Stimulated activated naive CD8-positive, alpha-beta T cell treated with anti-CD3 and anti-CD28 coated beads, Interleukin-15, Interleukin-2, amounts not matched to agents 100 ng/mL and 50 ng/mL, for 24 hours (primary cell): ENCODE measurements at regions not wholly inside any gene's neighbourhood (a gene's known extent, or its start where the extent isn't known, plus 50 kb on each side); places are given as distances from the start of the nearest gene placed in this dataset.

ENCODE experiments used
- H3K27ac Mint-ChIP-seq: one replicate; pipeline ENCODE4 v1.8.0; 2021; ENCODE audit warnings: mild to moderate bottlenecking, mixed read lengths
- H3K27me3 Mint-ChIP-seq: one replicate; pipeline ENCODE4 v1.8.0; 2021; ENCODE audit warnings: mixed read lengths
- H3K36me3 Mint-ChIP-seq: one replicate; pipeline ENCODE4 v1.8.0; 2021; ENCODE audit warnings: low read depth, mixed read lengths
- H3K4me1 Mint-ChIP-seq: one replicate; pipeline ENCODE4 v1.8.0; 2021; ENCODE audit warnings: low read depth, mixed read lengths
- H3K4me3 Mint-ChIP-seq: one replicate; pipeline ENCODE4 v1.8.0; 2021; ENCODE audit warnings: mild to moderate bottlenecking, mixed read lengths
- H3K9me3 Mint-ChIP-seq: one replicate; pipeline ENCODE4 v1.8.0; 2021; ENCODE audit warnings: mixed read lengths

DNA sequence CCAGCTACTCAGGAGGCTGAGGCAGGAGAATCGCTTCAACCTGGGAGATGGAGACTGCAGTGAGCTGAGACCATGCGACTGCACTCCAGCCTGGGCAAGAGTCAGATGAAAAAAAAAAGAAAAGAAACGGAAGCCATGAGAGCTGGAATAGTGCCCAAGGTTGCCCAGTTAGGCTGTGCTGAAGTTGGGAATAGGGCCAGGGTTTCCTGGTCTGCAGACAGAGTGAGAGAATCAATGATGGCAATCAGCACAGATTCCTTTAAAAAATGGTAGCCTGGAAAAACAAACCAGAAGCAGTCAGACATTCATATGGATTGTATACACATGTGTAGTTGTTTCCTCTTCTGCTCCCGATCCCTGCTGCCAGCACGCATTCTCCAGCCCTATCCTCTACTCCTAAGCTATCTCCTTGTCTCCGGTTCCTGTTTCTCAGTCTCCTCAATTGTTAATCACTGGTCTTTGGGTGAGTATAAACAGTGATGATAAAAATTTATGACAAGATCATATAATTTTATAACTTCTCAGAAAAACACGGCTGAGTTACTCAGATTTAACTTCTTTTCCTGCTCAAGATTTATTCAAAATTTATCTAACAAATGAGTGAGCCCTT lies 316.2 kb upstream of the UMPS start:
- H3K4me3 Mint-ChIP-seq: no peak overlapping the region
- no peak overlapping the region for H3K27ac Mint-ChIP-seq
- no peaks in the 10 kb centered on the region for H3K9me3 Mint-ChIP-seq
- H3K4me1 Mint-ChIP-seq: no peaks in the 10 kb centered on the region
- no peaks in the 10 kb centered on the region for H3K27me3 Mint-ChIP-seq
- H3K36me3 Mint-ChIP-seq: no peaks in the 10 kb centered on the region

DNA sequence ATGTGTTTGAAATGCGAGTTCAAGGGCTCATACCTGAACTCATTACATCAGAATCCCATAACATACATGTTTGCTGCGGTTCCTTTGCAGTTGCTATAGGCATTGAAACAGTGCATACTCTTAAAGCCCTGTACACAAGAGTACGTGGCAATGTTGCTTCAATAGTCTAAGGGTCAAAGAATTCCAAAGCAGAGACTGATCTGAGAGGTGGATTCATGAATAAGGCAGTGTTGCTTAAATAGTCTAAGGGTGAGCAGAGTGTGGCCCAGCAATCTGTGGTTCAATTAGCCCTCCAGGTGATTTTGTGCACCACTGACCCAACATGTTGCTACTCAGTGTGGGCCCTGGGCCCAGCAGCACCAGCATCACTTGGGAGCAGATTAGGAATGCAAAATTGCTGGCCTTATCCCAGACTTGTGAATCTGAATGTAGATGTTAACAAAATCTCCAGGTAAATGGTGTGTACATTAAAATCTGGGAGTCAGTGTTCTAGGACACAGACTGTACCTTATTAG lies 314.7 kb upstream of the UMPS start:
- H3K27ac Mint-ChIP-seq: no peak overlapping the region
- no peak overlapping the region for H3K4me3 Mint-ChIP-seq
- no peaks in the 10 kb centered on the region for H3K9me3 Mint-ChIP-seq
- H3K27me3 Mint-ChIP-seq: no peaks in the 10 kb centered on the region
- no peaks in the 10 kb centered on the region for H3K36me3 Mint-ChIP-seq
- H3K4me1 Mint-ChIP-seq: no peaks in the 10 kb centered on the region

DNA sequence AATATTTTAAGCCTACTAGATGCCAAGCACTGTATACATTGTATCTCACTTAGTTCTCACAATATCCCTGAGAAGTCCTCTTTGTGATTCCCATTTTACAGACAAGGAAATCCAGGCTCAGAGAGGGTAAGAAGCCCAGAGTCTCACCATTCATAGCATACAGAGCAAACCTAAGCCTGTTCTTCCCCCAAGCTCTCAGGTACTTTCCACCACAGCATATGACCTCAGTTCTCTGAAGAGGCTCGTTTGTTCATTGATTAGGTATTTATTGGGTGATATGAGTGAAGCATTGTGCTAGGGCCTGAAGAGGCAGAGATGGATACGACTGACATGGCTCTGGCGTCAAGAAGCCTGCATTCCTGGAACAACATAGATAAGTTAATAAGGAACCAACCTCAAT lies 310.9 kb upstream of the UMPS start:
- H3K36me3 Mint-ChIP-seq: no peaks in the 10 kb centered on the region

DNA sequence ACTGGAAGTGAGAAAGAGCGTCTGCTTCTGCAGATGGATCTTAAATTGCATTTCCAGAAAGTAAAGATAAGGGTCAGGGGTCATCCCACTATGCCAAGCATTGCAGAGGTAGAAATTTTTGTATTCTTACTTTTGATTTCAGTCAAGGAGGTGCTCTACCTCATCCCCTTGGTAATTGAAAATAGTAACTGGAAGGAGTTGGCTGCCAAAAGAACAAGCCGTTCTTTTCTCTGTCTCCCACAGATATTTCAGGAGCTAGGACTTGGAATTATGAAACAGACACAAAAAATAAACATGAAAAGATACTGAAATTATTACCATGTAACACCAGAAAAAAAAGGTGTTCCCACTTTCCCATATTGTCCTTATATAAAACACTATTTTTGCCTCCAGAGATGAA lies 309.9 kb upstream of the UMPS start:
- no peaks in the 10 kb centered on the region for H3K9me3 Mint-ChIP-seq
- H3K36me3 Mint-ChIP-seq: no peaks in the 10 kb centered on the region
- H3K27ac Mint-ChIP-seq: no peak overlapping the region
- no peaks in the 10 kb centered on the region for H3K27me3 Mint-ChIP-seq
- no peak overlapping the region for H3K4me3 Mint-ChIP-seq
- no peaks in the 10 kb centered on the region for H3K4me1 Mint-ChIP-seq

More for the DNA sequence above, 310.9 kb upstream of the UMPS start:
- no peaks in the 10 kb centered on the region for H3K27me3 Mint-ChIP-seq
- H3K4me3 Mint-ChIP-seq: no peak overlapping the region
- H3K4me1 Mint-ChIP-seq: no peaks in the 10 kb centered on the region
- H3K27ac Mint-ChIP-seq: no peak overlapping the region
- no peaks in the 10 kb centered on the region for H3K9me3 Mint-ChIP-seq

DNA sequence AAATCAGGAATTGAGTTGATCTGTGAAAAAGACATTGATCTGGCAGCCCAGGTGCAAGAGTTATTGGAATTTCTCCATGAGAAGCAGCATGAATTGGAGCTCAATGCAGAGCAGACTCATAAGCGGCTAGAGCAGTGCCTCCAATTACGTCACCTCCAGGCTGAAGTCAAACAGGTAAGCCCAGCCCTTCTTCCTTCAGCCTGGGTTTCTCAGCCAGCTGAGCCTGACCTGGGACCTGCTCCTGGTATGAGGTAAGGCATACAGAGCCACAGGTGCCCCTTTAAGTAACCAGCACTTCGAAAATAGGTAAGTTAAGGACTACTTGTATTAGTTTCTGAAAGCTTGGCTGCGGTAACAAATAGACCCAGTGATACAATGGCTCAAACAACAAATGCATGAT lies 307.4 kb upstream of the UMPS start:
- Mint-ChIP-seq H3K27me3 (peaks cover 3% of the 10 kb centered on the region), H3K36me3 (no peaks in the 10 kb centered on the region), H3K4me3 (no peak overlapping the region), H3K4me1 (no peaks in the 10 kb centered on the region), H3K27ac (no peak overlapping the region), H3K9me3 (no peaks in the 10 kb centered on the region)

DNA sequence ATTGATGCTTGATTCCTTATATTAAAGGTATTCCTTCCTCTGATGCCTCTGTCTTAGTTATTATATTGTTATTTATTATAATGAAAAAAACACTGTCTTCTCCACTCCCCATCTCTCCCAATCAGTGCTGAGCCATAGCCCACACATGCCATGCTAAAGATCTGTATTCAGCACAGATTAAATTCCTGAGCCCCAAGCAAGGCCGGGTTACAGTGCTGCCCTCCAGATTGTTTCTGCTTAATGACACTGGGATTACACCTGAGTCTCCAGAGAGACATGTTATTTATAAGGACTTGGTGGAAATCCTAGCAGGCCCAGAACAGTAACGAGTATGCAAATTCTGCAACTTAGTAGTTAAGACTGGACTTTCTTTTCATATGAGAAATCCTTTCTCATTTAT lies 305.9 kb upstream of the UMPS start:
- H3K36me3 Mint-ChIP-seq: no peaks in the 10 kb centered on the region
- H3K27ac Mint-ChIP-seq: no peak overlapping the region
- no peak overlapping the region for H3K4me3 Mint-ChIP-seq
- peaks cover 3% of the 10 kb centered on the region for H3K27me3 Mint-ChIP-seq
- no peaks in the 10 kb centered on the region for H3K4me1 Mint-ChIP-seq
- H3K9me3 Mint-ChIP-seq: no peaks in the 10 kb centered on the region

DNA sequence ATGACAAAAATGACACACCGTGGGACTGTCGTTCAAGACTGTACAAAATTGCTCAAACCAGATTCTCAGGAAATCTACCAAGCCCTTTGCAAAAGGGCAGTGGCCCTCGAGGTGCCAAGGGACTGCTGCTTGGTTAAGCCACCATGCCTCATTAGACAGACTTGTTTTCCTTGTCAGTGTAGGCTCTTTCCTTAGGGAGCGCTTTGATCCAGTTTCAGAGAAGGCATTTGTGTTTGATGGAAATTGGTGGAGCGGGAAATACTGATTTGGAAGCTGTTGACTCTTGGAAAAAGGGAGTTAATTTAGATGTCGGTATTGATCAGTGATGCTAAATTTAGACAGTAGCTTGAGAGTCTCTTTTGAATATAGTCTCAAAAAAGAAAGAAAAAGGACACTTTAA lies 304.3 kb upstream of the UMPS start:
- H3K27ac Mint-ChIP-seq: no peak overlapping the region
- no peaks in the 10 kb centered on the region for H3K36me3 Mint-ChIP-seq
- H3K9me3 Mint-ChIP-seq: no peaks in the 10 kb centered on the region
- no peaks in the 10 kb centered on the region for H3K4me1 Mint-ChIP-seq
- no peak overlapping the region for H3K4me3 Mint-ChIP-seq
- H3K27me3 Mint-ChIP-seq: peaks cover 7% of the 10 kb centered on the region

DNA sequence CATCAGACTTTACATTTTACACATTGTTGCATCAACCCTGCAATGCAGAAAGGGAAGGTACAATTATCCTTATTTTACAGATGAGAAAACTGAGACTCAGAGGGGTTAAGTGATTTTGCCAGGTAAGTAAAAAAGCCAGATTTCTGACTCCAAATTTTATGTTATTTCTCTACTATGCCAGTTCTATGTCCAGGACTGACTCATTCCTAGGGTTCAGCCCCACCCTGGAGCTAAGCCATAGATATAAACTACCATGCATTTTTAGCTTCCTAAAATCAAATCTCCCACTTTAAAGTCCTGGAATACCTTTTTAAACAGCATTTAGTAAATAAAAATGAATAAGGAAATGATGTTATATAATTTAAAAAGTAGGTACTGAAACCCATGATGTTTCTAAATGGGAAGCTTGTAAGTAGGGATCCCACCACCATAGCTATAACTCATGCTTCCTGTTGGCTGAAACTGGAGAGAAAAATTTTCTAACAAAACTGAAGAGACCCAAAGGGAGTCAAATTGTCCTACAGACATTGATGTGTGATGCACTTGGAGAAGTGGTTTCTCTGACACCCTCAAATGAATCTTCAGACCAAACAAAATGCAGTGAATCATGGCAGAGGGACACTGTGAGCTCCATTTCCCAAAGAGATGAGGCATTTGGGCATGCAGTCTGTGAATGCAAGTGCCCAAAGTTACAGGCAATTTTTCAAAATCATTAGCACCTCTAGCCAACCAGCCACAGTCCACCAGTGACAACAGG lies 301.7 kb upstream of the UMPS start:
- Mint-ChIP-seq H3K27ac (no peak overlapping the region), H3K27me3 (peaks cover 7% of the 10 kb centered on the region), H3K4me3 (no peak overlapping the region), H3K36me3 (no peaks in the 10 kb centered on the region), H3K4me1 (no peaks in the 10 kb centered on the region), H3K9me3 (no peaks in the 10 kb centered on the region)

DNA sequence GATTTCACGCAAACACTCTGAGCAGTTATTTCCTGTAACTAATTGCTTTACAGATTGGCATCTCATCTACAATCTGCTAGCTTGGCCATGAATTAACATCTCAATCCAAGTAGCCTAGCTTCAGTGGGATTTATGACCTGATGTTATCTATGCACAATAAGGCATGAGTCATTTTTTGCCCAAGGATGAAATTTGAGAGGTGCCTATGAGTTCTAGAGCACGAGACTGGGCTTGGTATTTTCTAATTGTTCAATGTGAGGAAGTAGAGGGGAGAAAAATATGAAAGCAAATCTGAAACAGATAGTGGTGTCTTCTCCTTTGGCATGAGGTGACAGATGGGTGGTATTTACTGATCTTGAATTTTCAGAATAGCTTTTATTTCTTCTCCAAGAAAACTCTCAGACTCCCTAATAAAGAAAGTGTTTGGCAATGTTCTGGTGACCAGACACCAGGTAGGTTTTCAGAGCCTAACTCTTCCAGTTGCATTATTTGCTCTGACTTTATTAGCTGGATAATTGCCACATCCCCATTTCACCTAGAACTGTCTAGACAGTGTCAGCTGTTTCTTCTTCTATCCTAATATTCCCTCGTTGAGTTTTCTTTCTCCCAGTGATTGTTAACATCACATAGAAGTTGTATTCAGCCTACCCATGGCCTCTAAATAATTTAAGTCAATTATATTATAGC lies 301.0 kb upstream of the UMPS start:
- Mint-ChIP-seq H3K27me3 (peaks cover 7% of the 10 kb centered on the region), H3K36me3 (no peaks in the 10 kb centered on the region), H3K4me1 (no peaks in the 10 kb centered on the region), H3K4me3 (no peak overlapping the region), H3K9me3 (no peaks in the 10 kb centered on the region), H3K27ac (no peak overlapping the region)

DNA sequence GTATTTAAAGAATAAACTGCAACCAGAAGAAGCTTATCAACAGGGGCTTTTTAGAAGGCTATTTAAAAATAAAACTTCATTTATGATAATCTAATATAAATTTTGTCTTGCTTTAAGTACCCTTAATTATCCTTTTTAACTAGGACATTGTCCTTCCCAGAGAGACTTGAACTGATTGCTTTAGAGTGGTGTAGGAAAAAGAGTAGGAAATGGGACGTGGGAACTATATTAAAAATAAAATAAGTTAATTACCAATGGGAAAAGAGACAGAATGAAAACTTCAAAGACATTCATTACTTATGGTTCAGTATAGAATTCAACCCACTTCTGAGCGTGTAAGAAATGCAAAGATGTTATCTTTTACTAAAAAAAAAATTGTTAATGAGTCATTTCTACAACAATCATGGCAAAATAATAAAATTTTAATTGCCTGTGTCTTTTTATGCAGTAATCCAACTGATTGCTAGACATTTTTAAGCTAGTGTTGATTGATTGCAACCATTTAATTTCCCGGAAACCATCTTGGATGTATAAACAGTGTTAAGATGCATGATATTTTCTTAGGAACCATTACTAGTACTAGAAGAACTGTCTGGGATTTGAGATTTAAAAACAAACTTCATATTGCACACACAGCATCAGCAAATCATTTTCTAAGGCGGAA lies 298.8 kb upstream of the UMPS start:
- no peak overlapping the region for H3K27ac Mint-ChIP-seq
- H3K9me3 Mint-ChIP-seq: no peaks in the 10 kb centered on the region
- H3K4me1 Mint-ChIP-seq: no peaks in the 10 kb centered on the region
- H3K27me3 Mint-ChIP-seq: peaks cover 8% of the 10 kb centered on the region
- no peak overlapping the region for H3K4me3 Mint-ChIP-seq
- H3K36me3 Mint-ChIP-seq: no peaks in the 10 kb centered on the region

DNA sequence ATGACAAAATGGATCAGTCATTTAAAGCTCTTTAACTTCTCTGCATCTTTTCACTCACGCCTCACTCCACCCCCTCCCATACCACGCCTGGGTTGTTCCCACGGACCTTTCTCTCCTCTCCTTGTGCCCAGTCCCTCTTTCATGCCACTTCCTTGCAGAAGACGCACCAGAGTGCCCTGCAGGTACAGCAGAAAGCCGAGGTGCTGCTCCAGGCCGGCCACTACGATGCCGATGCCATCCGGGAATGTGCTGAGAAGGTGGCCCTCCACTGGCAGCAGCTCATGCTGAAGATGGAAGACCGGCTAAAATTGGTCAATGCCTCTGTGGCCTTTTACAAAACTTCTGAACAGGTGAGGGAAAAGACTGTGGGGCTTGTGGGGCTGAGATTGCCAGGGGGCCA lies 296.1 kb upstream of the UMPS start:
- H3K36me3 Mint-ChIP-seq: no peaks in the 10 kb centered on the region
- peaks cover 8% of the 10 kb centered on the region for H3K27me3 Mint-ChIP-seq
- H3K27ac Mint-ChIP-seq: no peak overlapping the region
- no peak overlapping the region for H3K4me3 Mint-ChIP-seq
- H3K4me1 Mint-ChIP-seq: no peaks in the 10 kb centered on the region
- H3K9me3 Mint-ChIP-seq: no peaks in the 10 kb centered on the region

DNA sequence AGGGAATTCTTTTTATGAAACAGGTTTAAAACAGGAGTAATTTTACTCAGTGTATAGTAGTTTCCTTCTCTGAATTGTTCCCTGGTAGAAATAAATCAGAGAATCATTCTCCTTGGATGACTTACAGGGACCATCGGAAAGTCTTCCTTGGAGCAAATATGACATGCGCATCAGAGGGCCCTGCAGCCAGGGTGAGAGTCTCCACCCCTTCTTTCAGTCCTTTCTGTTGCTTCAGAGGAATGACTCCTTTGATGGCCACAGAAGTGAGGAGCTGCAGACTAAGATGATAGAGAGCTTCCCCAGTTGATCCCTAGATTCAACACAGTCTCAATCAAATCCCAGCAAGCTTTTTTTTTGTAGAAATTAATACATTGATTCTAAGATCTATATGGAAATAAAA lies 294.8 kb upstream of the UMPS start:
- Mint-ChIP-seq H3K4me1 (no peaks in the 10 kb centered on the region), H3K36me3 (no peaks in the 10 kb centered on the region), H3K27ac (no peak overlapping the region), H3K27me3 (peaks cover 4% of the 10 kb centered on the region), H3K4me3 (no peak overlapping the region), H3K9me3 (no peaks in the 10 kb centered on the region)

DNA sequence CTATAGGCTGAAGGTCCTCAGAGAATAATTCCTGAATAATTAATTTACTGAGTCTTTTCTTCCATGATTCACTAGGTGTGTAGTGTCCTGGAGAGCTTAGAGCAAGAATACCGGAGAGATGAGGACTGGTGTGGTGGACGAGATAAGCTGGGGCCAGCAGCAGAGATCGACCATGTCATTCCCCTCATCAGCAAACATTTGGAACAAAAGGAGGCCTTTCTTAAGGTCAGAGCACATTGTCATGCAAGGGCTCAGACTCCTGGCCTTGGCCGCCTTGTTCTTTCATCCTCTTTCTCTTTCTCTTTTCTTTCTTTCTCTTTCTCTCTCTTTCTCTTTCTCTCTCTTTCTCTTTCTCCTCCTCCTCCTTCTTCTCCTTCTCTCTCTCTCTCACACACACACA lies 291.4 kb upstream of the UMPS start:
- Mint-ChIP-seq H3K27me3 (peaks cover 7% of the 10 kb centered on the region), H3K27ac (no peak overlapping the region), H3K4me1 (no peaks in the 10 kb centered on the region), H3K36me3 (no peaks in the 10 kb centered on the region), H3K9me3 (no peaks in the 10 kb centered on the region), H3K4me3 (no peak overlapping the region)

DNA sequence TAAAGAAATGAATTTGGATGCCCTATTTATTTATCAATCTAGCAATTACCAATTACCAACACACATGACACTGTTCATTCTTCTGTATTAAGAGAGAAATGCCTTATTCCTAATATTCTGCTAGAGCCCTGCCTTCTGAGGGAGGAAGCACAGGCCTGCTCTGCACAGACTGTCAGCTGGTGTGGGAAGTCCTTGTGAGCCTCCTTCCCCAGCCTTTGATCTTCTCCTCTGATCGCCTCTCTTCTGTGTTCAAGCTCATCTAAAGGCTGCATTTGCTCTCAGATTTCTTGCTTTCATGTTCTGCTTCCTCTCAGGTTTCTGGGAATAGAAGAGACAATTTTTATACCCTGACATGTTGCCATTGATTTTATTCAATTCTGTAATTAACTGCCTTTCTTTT lies 290.6 kb upstream of the UMPS start:
- no peak overlapping the region for H3K27ac Mint-ChIP-seq
- H3K9me3 Mint-ChIP-seq: no peaks in the 10 kb centered on the region
- no peak overlapping the region for H3K4me3 Mint-ChIP-seq
- no peaks in the 10 kb centered on the region for H3K4me1 Mint-ChIP-seq
- no peaks in the 10 kb centered on the region for H3K36me3 Mint-ChIP-seq
- H3K27me3 Mint-ChIP-seq: peaks cover 7% of the 10 kb centered on the region

DNA sequence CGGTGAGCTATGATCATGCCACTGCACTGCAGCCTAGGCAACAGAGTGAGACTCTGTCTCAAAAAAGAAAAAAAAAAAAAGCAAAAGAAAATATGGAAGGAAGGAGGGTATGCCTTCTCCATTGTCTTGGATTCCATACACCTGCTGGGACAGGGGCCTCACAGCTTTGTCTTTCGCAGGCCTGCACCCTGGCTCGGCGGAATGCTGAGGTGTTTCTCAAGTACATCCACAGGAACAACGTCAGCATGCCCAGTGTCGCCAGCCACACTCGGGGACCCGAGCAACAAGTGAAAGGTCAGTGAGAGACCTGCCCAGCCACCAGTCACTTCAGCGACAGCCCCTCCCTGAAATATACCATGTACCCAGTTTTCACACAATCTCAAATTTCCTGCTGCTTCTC lies 288.5 kb upstream of the UMPS start:
- no peaks in the 10 kb centered on the region for H3K4me1 Mint-ChIP-seq
- H3K4me3 Mint-ChIP-seq: no peak overlapping the region

More for the DNA sequence above, 288.5 kb upstream of the UMPS start:
- Mint-ChIP-seq H3K9me3 (no peaks in the 10 kb centered on the region), H3K27me3 (peaks cover 3% of the 10 kb centered on the region), H3K27ac (no peak overlapping the region), H3K36me3 (no peaks in the 10 kb centered on the region)
